HT1080 (cell line): ENCODE measurements at regions not wholly inside any gene's neighbourhood (a gene's known extent, or its start where the extent isn't known, plus 50 kb on each side); places are given as distances from the start of the nearest gene placed in this dataset.
A peak's percentile ranks its signal among the peaks of the same experiment; 100 is the strongest.
"Not testable (repeated sequence)": the region's sequence is repeated elsewhere in the genome, so short reads cannot be mapped to it uniquely, and the experiment has no call there.

ENCODE experiments used
- DNase-seq: peaks from one replicate; pipeline ENCODE4 v3.0.0-alpha.2; 2015; ENCODE audit warnings: low read depth

- no peak for DNase-seq
These were observed 718.1 kb upstream of the ANO3 start for GRCh38 chr11:25613865-25614264.

GRCh38 chr11:25615069-25615468 lies 716.9 kb upstream of the ANO3 start:
- no peak for DNase-seq

DNA sequence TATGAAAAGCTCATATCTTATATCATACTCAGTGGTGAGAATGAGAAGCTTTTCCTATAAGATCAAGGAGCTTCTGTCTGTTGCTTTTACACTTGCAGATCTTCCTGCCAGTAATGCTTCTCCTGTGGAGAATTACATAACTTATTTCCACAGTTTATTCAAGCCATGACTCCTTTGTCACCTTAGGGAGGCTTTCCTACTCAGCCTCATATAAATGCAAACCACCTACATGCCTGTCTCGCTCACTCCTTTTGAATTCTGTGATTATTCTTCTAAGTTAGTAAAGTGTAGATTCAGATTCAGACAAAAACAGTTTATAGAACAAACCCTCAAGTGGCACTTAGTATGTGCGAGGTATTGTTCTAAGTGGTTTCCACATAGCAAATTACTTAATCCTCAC lies 716.1 kb upstream of the ANO3 start:
- no peak for DNase-seq

- no peak for DNase-seq
These were observed 706.8 kb upstream of the ANO3 start for GRCh38 chr11:25625094-25625493.

GRCh38 chr11:25628030-25628429 lies 703.9 kb upstream of the ANO3 start:
- DNase-seq, result no peak

GRCh38 chr11:25633230-25633629 lies 698.7 kb upstream of the ANO3 start:
- no peak for DNase-seq

GRCh38 chr11:25649220-25649619 lies 682.7 kb upstream of the ANO3 start:
- not testable (repeated sequence) for DNase-seq

GRCh38 chr11:25650319-25650718 lies 681.6 kb upstream of the ANO3 start:
- no peak for DNase-seq

GRCh38 chr11:25655636-25656035 lies 676.3 kb upstream of the ANO3 start:
- no peak for DNase-seq

GRCh38 chr11:25658916-25659315 lies 673.0 kb upstream of the ANO3 start:
- DNase-seq, result no peak

DNA sequence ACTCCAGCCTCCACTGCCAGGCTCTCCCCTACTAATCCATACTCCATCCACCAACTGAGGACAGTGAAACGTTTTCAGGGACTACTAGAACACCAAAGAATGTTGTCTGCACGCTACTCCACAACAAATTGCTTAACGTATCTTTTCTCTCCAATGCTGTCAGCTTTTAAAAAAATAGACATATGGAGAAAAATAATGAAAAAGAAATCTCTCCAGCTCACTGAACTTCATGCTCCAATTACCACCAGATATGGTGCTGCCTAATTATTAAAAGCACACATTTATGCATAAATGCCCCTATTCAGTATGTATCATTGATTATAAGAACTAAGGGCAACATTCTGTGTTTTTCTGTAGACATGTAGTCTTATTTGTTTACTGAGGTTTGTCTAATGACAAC lies 672.2 kb upstream of the ANO3 start:
- no peak for DNase-seq

GRCh38 chr11:25667871-25668270 lies 664.1 kb upstream of the ANO3 start:
- no peak for DNase-seq

GRCh38 chr11:25691959-25692358 lies 640.0 kb upstream of the ANO3 start:
- no peak for DNase-seq

GRCh38 chr11:25702417-25702816 lies 629.5 kb upstream of the ANO3 start:
- no peak for DNase-seq

- no peak for DNase-seq
These were observed 621.0 kb upstream of the ANO3 start for GRCh38 chr11:25710975-25711374.

DNA sequence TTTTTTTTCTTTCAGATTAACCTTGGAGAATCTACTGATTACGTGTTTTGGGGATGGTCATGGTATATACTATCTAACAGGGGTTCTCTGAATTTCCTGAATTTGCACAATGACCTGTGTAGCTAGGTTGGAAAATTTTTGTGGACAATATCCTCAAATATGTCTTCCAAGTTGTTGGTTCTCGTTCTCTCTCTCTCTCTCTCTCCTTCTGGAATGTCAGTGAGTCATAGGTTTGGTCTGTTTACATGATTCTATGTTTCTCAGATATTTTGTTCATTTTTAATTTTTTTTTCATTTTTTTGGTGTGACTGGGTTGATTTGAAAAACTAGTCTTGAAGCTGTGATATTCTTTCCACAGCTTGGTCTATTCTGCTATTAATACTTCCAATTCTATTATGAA lies 604.0 kb upstream of the ANO3 start:
- DNase-seq, result no peak

DNA sequence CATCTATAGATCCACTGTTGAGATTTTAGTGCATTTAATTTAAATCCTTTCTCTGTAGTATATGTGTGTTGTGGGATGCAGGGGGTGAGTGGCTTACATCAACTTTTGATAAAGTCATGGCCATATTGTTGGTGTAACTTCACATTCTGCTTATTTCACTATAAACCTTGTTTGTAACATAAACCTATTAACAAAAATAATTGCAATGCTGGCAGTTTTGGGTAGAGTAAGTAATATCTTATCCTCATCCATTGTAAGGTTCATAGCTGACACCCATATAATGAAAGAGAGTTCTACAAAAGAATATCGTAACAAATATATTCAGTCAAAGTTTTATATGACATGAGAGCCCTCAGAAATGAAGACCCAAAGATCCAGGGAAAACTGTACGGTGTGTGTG lies 601.7 kb upstream of the ANO3 start:
- DNase-seq, result no peak

DNA sequence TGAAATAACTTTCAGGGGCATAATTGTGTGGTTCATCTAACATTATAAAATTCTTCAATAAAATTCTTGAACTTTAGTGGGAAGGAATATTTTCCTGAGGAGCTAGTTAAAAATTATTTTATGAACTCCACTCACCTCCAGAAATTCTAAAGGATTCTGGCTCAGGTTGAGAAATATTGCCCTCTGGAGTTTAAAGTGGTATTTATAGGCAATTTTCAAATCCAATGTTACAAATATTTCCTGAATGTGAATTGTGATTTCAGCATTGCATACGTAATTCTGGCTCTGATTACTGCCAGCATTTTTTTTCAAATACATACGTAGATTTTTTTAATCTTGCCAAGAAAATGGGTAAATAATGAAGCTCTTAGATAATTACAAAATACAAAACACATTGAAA lies 598.2 kb upstream of the ANO3 start:
- no peak for DNase-seq

GRCh38 chr11:25734591-25735211 lies 597.2 kb upstream of the ANO3 start:
- peak; percentile 41 for DNase-seq

- DNase-seq, result no peak
These were observed 594.8 kb upstream of the ANO3 start for GRCh38 chr11:25737071-25737675.

- DNase-seq, result no peak
These were observed 590.0 kb upstream of the ANO3 start for GRCh38 chr11:25741886-25742285.

- no peak for DNase-seq
These were observed 589.1 kb upstream of the ANO3 start for GRCh38 chr11:25742800-25743199.

GRCh38 chr11:25755381-25755780 lies 576.5 kb upstream of the ANO3 start:
- no peak for DNase-seq
